AG10803 (cell line): ENCODE measurements at regions not wholly inside any gene's neighbourhood (a gene's known extent, or its start where the extent isn't known, plus 50 kb on each side); places are given as distances from the start of the nearest gene placed in this dataset.

Source experiments
- DNase-seq: peaks from one replicate; pipeline ENCODE4 v3.0.0; 2010; ENCODE audit warnings: low read depth
- H3K4me3 ChIP-seq: 2 replicates; pipeline ENCODE4 v1.5.1; 2011; ENCODE audit warnings: mild to moderate bottlenecking, low read length, control low read depth
- CTCF ChIP-seq: conservative IDR thresholded peaks from 2 replicates; pipeline ENCODE4 v1.5.1; 2011; ENCODE audit warnings: mild to moderate bottlenecking, low read length, control low read depth, inconsistent platforms

GRCh38 chr20:40463171-40463570 is 225.9 kb downstream of the MAFB start:
- TF ChIP-seq CTCF = no peak
- no peak overlapping the region for H3K4me3 ChIP-seq
- no peak for DNase-seq

- DNase-seq = no peak
- no peak overlapping the region for H3K4me3 ChIP-seq
- TF ChIP-seq CTCF = no peak
Observed at GRCh38 chr20:40462566-40462965, 226.5 kb downstream of the MAFB start.

DNA sequence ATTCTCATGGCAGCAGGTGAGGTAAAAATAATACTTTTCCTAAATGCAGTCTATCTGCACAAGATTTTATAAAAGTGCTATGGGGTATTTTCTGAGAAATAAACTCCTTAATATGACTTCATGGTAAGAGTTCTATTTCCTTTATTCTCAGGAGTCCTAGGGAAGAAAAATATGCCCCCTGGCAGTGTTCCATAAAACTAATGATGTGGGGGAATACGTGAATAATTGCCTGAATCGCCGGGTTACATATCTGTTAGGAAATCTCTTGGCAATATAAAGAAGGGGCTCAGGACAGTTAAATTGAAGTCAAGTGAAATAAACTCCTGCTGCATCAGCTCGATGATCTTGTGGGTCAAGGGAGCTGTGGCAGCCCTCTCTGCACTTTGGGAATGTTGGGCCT is 229.7 kb downstream of the MAFB start:
- no peak for TF ChIP-seq CTCF
- DNase-seq = no peak
- H3K4me3 ChIP-seq = no peak overlapping the region

- H3K4me3 ChIP-seq = no peak overlapping the region
- TF ChIP-seq CTCF = no peak
- no peak for DNase-seq
Observed at GRCh38 chr20:40457404-40457803, 231.6 kb downstream of the MAFB start.

DNA sequence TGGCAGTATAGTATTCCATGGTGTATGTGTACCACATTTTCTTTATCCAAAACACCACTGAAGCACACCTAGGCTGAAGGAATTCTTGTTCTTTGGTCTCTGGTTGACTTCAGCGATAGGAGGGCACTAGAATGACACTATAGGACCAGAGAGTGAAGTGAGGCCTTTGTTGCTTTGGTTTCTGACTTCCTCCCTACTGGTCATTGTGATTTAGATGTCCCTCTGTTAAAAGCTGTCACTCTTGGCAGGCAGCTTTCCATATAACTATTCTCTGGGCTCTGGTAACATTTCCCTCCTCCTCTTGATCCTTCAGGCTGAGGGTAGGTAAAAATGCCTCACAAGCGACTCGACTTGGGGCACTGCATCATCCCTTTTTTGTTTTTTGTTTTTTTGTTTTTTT is 236.3 kb downstream of the MAFB start:
- H3K4me3 ChIP-seq = no peak overlapping the region
- no peak for DNase-seq
- TF ChIP-seq CTCF = no peak

DNA sequence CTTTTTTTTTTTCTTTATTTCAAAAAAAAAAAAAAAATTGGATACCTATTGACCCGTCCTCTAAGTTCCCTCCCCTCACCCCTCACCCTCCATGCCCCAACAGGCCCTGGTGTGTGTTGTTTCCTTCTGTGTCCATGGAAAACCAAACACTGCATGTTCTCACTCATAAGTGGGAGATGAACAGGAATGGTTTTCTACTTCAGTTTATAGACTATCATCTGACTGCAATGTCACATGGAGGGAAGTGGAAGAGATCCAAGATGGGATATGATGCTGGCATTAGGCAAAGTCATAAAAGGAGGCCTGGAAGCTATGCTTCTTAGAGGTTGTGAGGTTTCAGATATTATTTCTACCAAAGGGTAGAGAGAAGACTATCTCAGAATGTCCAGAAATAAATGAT is 237.5 kb downstream of the MAFB start:
- no peak overlapping the region for H3K4me3 ChIP-seq
- no peak for TF ChIP-seq CTCF
- DNase-seq = no peak

GRCh38 chr20:40449974-40450616 is 238.9 kb downstream of the MAFB start:
- no peak for TF ChIP-seq CTCF
- no peak overlapping the region for H3K4me3 ChIP-seq
- no peak for DNase-seq
